Retinal pigment epithelial cell (primary cell): ENCODE measurements at regions not wholly inside any gene's neighbourhood (a gene's known extent, or its start where the extent isn't known, plus 50 kb on each side); places are given as distances from the start of the nearest gene placed in this dataset.

Experiments
- DNase-seq: peaks from one replicate; pipeline ENCODE4 v3.0.0-alpha.2; 2010; ENCODE audit warnings: low read depth
- H3K4me3 ChIP-seq: 2 replicates; pipeline ENCODE4 v1.5.1; 2011; ENCODE audit warnings: mild to moderate bottlenecking, low read length, control low read depth, moderate library complexity
- CTCF ChIP-seq: conservative IDR thresholded peaks from 2 replicates; pipeline ENCODE4 v1.5.1; 2011; ENCODE audit warnings: low read depth, low read length, control low read depth, inconsistent platforms

DNA sequence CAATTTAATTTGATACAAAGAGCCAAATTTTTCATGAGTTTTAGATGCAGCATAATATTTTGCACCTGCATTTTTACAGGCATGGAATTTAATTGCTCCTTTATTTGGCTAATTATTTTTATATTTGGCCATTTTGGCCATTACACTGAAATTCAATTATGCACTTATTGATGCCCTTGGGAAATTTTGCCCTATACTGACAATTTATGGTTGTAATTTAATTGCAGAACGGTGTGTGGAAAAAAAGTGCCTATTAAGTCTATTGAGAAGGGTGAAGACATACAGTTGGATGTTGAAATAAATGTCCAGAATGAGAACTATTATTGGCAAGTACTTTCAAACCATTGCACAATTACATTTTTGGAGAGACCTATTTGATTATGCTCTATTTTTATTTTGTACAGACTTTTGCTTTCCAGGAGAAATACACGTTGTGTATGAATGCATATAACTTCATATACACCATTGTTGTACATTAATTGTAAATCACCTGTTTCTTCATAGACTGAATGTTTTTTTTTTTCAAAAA, 1319.3 kb upstream of the CDH2 start:
- no peak for TF ChIP-seq CTCF
- H3K4me3 ChIP-seq, result no peak overlapping the region
- DNase-seq, result no peak

- no peak overlapping the region for H3K4me3 ChIP-seq
- DNase-seq, result no peak
- no peak for TF ChIP-seq CTCF
Observed at GRCh38 chr18:29494371-29494770, 1317.4 kb upstream of the CDH2 start.

DNA sequence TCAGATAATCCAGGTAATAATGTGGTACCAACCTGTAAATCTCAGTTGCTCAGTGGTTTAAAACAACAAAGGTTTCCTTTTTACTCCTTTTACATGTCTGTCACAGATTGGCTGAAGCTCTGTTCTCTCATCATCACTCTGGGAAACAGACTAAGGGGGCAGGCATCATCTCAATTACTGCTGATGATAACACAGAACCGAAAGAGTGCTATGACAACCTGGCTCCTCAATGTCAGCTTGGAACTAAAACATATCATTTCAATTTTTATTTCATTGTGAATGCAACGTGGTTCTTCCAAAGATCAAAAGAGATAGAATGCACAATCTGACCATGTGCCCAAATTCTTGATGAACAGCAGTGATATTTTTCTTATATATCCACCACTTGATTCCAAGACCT, 1315.0 kb upstream of the CDH2 start:
- no peak overlapping the region for H3K4me3 ChIP-seq
- TF ChIP-seq CTCF, result no peak
- no peak for DNase-seq

- no peak for TF ChIP-seq CTCF
- DNase-seq, result no peak
- no peak overlapping the region for H3K4me3 ChIP-seq
Observed at GRCh38 chr18:29488617-29489016, 1311.7 kb upstream of the CDH2 start.

GRCh38 chr18:29465526-29465925, 1288.6 kb upstream of the CDH2 start:
- peak; percentile 11 for DNase-seq
- H3K4me3 ChIP-seq, result no peak overlapping the region
- no peak for TF ChIP-seq CTCF

DNA sequence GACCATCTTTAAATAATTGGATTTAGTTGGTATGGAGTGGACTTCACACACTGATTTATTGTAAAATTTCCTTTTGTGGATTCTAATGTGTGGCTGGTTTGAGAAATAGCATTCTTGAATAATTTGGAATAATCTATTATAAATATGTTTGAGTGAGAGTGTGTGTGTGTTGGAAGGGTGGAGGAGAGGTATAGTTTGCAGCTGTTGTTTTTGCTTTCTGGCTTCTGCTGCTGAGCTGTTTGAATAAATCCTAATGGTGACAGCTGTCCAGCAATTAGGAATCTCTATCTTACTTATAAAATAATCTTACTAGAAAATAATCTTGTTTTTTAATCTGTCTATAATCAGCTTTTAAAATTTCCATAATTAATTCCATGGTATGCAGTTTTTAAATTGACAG, 1283.0 kb upstream of the CDH2 start:
- H3K4me3 ChIP-seq, result no peak overlapping the region
- no peak for TF ChIP-seq CTCF
- DNase-seq, result no peak

- DNase-seq, result no peak
- no peak for TF ChIP-seq CTCF
- H3K4me3 ChIP-seq, result no peak overlapping the region
Observed at GRCh38 chr18:29457316-29457889, 1280.5 kb upstream of the CDH2 start.
